A673 (cell line): ENCODE measurements at regions not wholly inside any gene's neighbourhood (a gene's known extent, or its start where the extent isn't known, plus 50 kb on each side); places are given as distances from the start of the nearest gene placed in this dataset.

Source experiments
- BruUV-seq: library from RNA; stranded (reverse); fragments of 400-500 nt; replicated peaks from 2 replicates; lab custom pipeline; 2021; lab: Mats Ljungman, UMichigan
- CTCF ChIA-PET: fragments of 300-600 bp; sonication (Branson Sonifier 250); formaldehyde crosslinking; loops from one replicate; lab custom pipeline; 2022; ENCODE audit warnings: antibody characterized with exemption; lab: Charles Lee
- POLR2A ChIA-PET: fragments of 300-600 bp; sonication (Branson Sonifier 250); formaldehyde crosslinking; loops from one replicate; lab custom pipeline; 2022; ENCODE audit warnings: antibody characterized with exemption; ENCODE audit not compliant: low non-redundant PET; lab: Charles Lee
- DNase-seq: peaks from one replicate; pipeline ENCODE4 v3.0.0-alpha.2; 2015; ENCODE audit warnings: low spot score
- H3K27ac ChIP-seq: fragments of 200-600 bp; sonication (generic); 2 replicates; pipeline ENCODE4 v1.5.1; 2016; ENCODE audit warnings: mixed run types, low read depth, mild to moderate bottlenecking, mixed read lengths, antibody characterized with exemption, low read length; ENCODE audit not compliant: poor library complexity, severe bottlenecking
- H3K27me3 ChIP-seq: fragments of 200-600 bp; sonication (generic); replicated peaks from 2 replicates; pipeline ENCODE4 v1.6.1; 2017; ENCODE audit warnings: mixed run types, low read depth, mild to moderate bottlenecking, mixed read lengths, antibody characterized with exemption, low read length; ENCODE audit not compliant: insufficient read depth, poor library complexity
- H3K36me3 ChIP-seq: fragments of 200-600 bp; sonication (generic); 2 replicates; pipeline ENCODE4 v1.6.1; 2016; ENCODE audit warnings: mixed run types, mild to moderate bottlenecking, mixed read lengths, antibody characterized with exemption, low read length; ENCODE audit not compliant: insufficient read depth, poor library complexity, severe bottlenecking
- H3K4me1 ChIP-seq: fragments of 200-600 bp; sonication (generic); 2 replicates; pipeline ENCODE4 v1.6.1; 2017; ENCODE audit warnings: mixed run types, mild to moderate bottlenecking, mixed read lengths, antibody characterized with exemption, low read length; ENCODE audit not compliant: insufficient read depth, poor library complexity, severe bottlenecking
- H3K4me3 ChIP-seq: fragments of 200-600 bp; sonication (generic); 2 replicates; pipeline ENCODE4 v1.5.1; 2016; ENCODE audit warnings: low read depth, mixed run types, mild to moderate bottlenecking, mixed read lengths, low read length; ENCODE audit not compliant: poor library complexity, severe bottlenecking
- H3K9me3 ChIP-seq: fragments of 200-600 bp; sonication (generic); 2 replicates; pipeline ENCODE4 v1.6.1; 2016; ENCODE audit warnings: mixed run types, low read depth, mild to moderate bottlenecking, mixed read lengths, antibody characterized with exemption, low read length; ENCODE audit not compliant: poor library complexity, severe bottlenecking
- EZH2 ChIP-seq: fragments of 200-600 bp; sonication (generic); IDR thresholded peaks from 2 replicates; pipeline ENCODE4 v1.6.1; 2017; ENCODE audit warnings: borderline replicate concordance, low read depth, mild to moderate bottlenecking, mixed read lengths, antibody characterized with exemption, low read length; ENCODE audit not compliant: poor library complexity, severe bottlenecking
- intact Hi-C: fragments of 100-400 bp; cut with micrococcal nuclease; formaldehyde crosslinking; loops from one replicate; pipeline ENCODE4 v1.10.0; 2022; ENCODE audit not compliant: unreplicated experiment
- TF ChIP-seq, protein P1 (sequence below): fragments of 300-800, 200-600 bp; sonication (generic); conservative IDR thresholded peaks from 2 replicates; pipeline ENCODE4 v1.5.1; 2017; ENCODE audit warnings: low read depth, mild to moderate bottlenecking, antibody characterized with exemption, low read length, moderate library complexity, mixed read lengths

DNA sequence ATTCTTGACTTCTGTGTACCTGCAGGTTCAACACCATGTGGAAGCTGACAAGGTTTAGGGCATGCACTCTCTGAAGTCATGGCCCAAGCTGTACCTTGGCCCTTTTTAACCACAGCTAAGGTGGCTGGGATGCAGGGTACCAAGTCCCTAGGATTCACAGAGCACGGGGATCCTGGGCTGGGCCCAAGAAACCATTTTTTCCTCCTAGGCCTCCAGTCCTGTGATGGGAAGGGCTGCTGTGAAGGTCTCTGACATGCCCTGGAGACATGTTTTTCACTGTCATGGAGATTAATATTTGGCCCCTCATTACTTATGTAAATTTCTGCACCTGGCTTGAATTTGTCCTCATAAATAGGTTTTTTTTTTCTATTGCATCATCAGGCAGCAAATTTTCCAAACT, 937.5 kb upstream of the ROBO1 start:
- no peaks in the 10 kb centered on the region for H3K9me3 ChIP-seq
- BruUV-seq: no TSS peak
- ChIA-PET POLR2A (no interaction called here), CTCF (no interaction called here)
- intact Hi-C loops: no loop called here
- TF ChIP-seq, protein P1, sequence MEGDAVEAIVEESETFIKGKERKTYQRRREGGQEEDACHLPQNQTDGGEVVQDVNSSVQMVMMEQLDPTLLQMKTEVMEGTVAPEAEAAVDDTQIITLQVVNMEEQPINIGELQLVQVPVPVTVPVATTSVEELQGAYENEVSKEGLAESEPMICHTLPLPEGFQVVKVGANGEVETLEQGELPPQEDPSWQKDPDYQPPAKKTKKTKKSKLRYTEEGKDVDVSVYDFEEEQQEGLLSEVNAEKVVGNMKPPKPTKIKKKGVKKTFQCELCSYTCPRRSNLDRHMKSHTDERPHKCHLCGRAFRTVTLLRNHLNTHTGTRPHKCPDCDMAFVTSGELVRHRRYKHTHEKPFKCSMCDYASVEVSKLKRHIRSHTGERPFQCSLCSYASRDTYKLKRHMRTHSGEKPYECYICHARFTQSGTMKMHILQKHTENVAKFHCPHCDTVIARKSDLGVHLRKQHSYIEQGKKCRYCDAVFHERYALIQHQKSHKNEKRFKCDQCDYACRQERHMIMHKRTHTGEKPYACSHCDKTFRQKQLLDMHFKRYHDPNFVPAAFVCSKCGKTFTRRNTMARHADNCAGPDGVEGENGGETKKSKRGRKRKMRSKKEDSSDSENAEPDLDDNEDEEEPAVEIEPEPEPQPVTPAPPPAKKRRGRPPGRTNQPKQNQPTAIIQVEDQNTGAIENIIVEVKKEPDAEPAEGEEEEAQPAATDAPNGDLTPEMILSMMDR: no peak
- TF ChIP-seq EZH2: no peak
- H3K4me1 ChIP-seq: no peaks in the 10 kb centered on the region
- H3K4me3 ChIP-seq: no peak overlapping the region
- no peak overlapping the region for H3K27ac ChIP-seq
- DNase-seq: no peak
- no peaks in the 10 kb centered on the region for H3K27me3 ChIP-seq
- no peaks in the 10 kb centered on the region for H3K36me3 ChIP-seq

DNA sequence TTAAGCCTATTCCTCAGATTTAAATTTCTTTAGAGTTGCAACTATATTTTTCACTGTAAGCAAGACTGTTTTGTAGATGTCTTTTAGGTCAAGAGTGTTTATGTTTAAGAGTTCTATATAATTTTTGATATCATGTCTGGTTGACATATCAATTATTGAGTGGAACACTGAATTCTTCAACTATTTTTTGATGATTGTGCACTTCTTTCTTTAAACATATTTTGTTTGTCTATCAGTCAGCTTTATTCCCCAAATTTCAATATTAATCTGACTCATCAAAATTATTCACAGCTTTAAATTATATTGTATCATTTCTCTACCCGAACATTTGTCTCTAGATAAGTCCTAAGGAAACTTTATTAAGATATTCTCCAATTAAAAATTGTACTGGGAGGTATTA, 933.6 kb upstream of the ROBO1 start:
- H3K27ac ChIP-seq: no peak overlapping the region
- BruUV-seq: no TSS peak
- DNase-seq: no peak
- intact Hi-C loops: no loop called here
- no peaks in the 10 kb centered on the region for H3K36me3 ChIP-seq
- no peaks in the 10 kb centered on the region for H3K4me1 ChIP-seq
- H3K9me3 ChIP-seq: no peaks in the 10 kb centered on the region
- TF ChIP-seq, protein P1: no peak
- no peak for TF ChIP-seq EZH2
- CTCF ChIA-PET: no interaction called here
- no peaks in the 10 kb centered on the region for H3K27me3 ChIP-seq
- POLR2A ChIA-PET: no interaction called here
- H3K4me3 ChIP-seq: no peak overlapping the region

DNA sequence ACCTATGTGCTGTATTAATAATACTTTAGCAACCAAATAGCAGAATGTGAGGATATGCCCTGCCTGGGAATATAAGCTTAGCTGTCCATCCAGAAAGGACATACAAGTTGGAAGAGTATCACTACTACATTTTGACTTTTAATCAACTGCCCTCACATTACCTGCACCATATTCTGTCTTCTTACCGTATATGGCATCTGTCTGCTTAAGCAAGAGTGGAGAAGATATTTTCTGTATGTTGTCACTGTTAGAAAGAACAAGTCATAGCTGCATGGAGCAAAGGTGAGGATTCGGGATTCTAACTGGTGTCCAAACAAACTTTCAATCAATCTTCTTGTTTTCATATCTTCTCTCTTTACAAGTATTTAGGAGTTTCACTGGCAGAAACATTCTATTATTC, 929.5 kb upstream of the ROBO1 start:
- ChIA-PET CTCF (no interaction called here), POLR2A (no interaction called here)
- intact Hi-C loops: no loop called here
- no peak for TF ChIP-seq EZH2
- TF ChIP-seq, protein P1: no peak
- Histone ChIP-seq H3K4me1 (no peaks in the 10 kb centered on the region), H3K9me3 (no peaks in the 10 kb centered on the region), H3K4me3 (no peak overlapping the region), H3K36me3 (no peaks in the 10 kb centered on the region), H3K27ac (no peak overlapping the region), H3K27me3 (no peaks in the 10 kb centered on the region)
- no TSS peak for BruUV-seq
- no peak for DNase-seq
